HEK293 (cell line): ENCODE measurements at regions not wholly inside any gene's neighbourhood (a gene's known extent, or its start where the extent isn't known, plus 50 kb on each side); places are given as distances from the start of the nearest gene placed in this dataset.

ENCODE experiments used
- CTCF ChIA-PET: fragments of 350-600 bp; formaldehyde crosslinking; extraction: SDS; loops from one replicate; lab custom pipeline; 2021; ENCODE audit warnings: antibody characterized with exemption; lab: Yijun Ruan, JAX
- POLR2A ChIA-PET: fragments of 300-600 bp; formaldehyde crosslinking; extraction: SDS; loops from one replicate; lab custom pipeline; 2020; ENCODE audit warnings: antibody characterized with exemption, inconsistent platforms; lab: Yijun Ruan, JAX
- H3K27ac ChIP-seq: fragments of 200-500 bp; sonication (Bioruptor generic); 2 replicates; pipeline ENCODE4 v1.5.1; 2014; ENCODE audit warnings: low read depth, low read length, control low read depth, inconsistent platforms; ENCODE audit errors: extremely low read depth
- H3K36me3 ChIP-seq, 2 experiments: fragments of 200-500 bp in 1 of 2; sonication (Bioruptor generic) in 1 of 2; 1 replicate in 1 of 2; 2 replicates in 1 of 2; pipeline ENCODE4 v1.5.1; 2014 to 2017; ENCODE audit warnings: inconsistent platforms in 2 of 2, low read length in 2 of 2; ENCODE audit not compliant: control insufficient read depth in 2 of 2, insufficient read depth in 1 of 2
- H3K4me1 ChIP-seq: fragments of 200-500 bp; sonication (Bioruptor generic); 2 replicates; pipeline ENCODE4 v1.5.1; 2014; ENCODE audit warnings: mild to moderate bottlenecking, low read length, inconsistent platforms; ENCODE audit not compliant: control insufficient read depth, insufficient read depth
- H3K4me3 ChIP-seq: 2 replicates; pipeline ENCODE4 v1.5.1; 2011; ENCODE audit warnings: low read depth, mild to moderate bottlenecking, control low read depth, low read length, moderate library complexity
- H3K9me3 ChIP-seq: fragments of 200-500 bp; sonication (Bioruptor generic); 2 replicates; pipeline ENCODE4 v1.5.1; 2014; ENCODE audit warnings: low read depth, low read length, inconsistent platforms; ENCODE audit not compliant: control insufficient read depth, insufficient read depth
- SP7 ChIP-seq: fragments of 450-650 bp; formaldehyde crosslinking; IDR thresholded peaks from 2 replicates; pipeline ENCODE4 v1.5.1; 2016; ENCODE audit warnings: missing biosample characterization, missing genetic modification characterization
- TRIM28 ChIP-seq: IDR thresholded peaks from 2 replicates; pipeline ENCODE4 v1.6.1; 2011; ENCODE audit warnings: low read length, control low read depth, borderline replicate concordance
- WT1 ChIP-seq: fragments of 450-650 bp; formaldehyde crosslinking; IDR thresholded peaks from 2 replicates; pipeline ENCODE4 v1.5.1; 2016; ENCODE audit warnings: missing biosample characterization, missing genetic modification characterization
- ZBTB8A ChIP-seq: fragments of 450-650 bp; formaldehyde crosslinking; IDR thresholded peaks from 2 replicates; pipeline ENCODE4 v1.5.1; 2016; ENCODE audit warnings: missing biosample characterization, missing genetic modification characterization
- ZFP37 ChIP-seq: fragments of 450-650 bp; formaldehyde crosslinking; IDR thresholded peaks from 2 replicates; pipeline ENCODE4 v1.5.1; 2016; ENCODE audit warnings: missing biosample characterization, missing genetic modification characterization
- ZNF146 ChIP-seq: fragments of 450-650 bp; formaldehyde crosslinking; IDR thresholded peaks from 2 replicates; pipeline ENCODE4 v1.5.1; 2016; ENCODE audit warnings: missing biosample characterization, missing genetic modification characterization
- ZNF169 ChIP-seq: fragments of 450-650 bp; formaldehyde crosslinking; IDR thresholded peaks from 2 replicates; pipeline ENCODE4 v1.5.1; 2016; ENCODE audit warnings: missing biosample characterization, missing genetic modification characterization
- ZNF202 ChIP-seq: fragments of 450-650 bp; formaldehyde crosslinking; IDR thresholded peaks from 2 replicates; pipeline ENCODE4 v1.5.1; 2016; ENCODE audit warnings: missing biosample characterization, missing genetic modification characterization, borderline replicate concordance
- ZNF221 ChIP-seq: fragments of 450-650 bp; formaldehyde crosslinking; IDR thresholded peaks from 2 replicates; pipeline ENCODE4 v1.5.1; 2017; ENCODE audit warnings: missing biosample characterization, missing genetic modification characterization, borderline replicate concordance
- ZNF335 ChIP-seq: fragments of 450-650 bp; formaldehyde crosslinking; conservative IDR thresholded peaks from 2 replicates; pipeline ENCODE4 v1.5.1; 2016; ENCODE audit warnings: missing biosample characterization, missing genetic modification characterization
- ZNF529 ChIP-seq: fragments of 450-650 bp; formaldehyde crosslinking; IDR thresholded peaks from 2 replicates; pipeline ENCODE4 v1.5.1; 2017; ENCODE audit warnings: missing genetic modification characterization, missing biosample characterization; ENCODE audit not compliant: insufficient replicate concordance
- ZNF610 ChIP-seq: fragments of 450-650 bp; formaldehyde crosslinking; IDR thresholded peaks from 2 replicates; pipeline ENCODE4 v1.5.1; 2016; ENCODE audit warnings: missing biosample characterization, missing genetic modification characterization, borderline replicate concordance
- ZNF707 ChIP-seq: fragments of 450-650 bp; formaldehyde crosslinking; IDR thresholded peaks from 2 replicates; pipeline ENCODE4 v1.5.1; 2016; ENCODE audit warnings: missing biosample characterization, missing genetic modification characterization
- TF ChIP-seq, protein P1 (sequence below): fragments of 450-650 bp; formaldehyde crosslinking; IDR thresholded peaks from 2 replicates; pipeline ENCODE4 v1.5.1; 2016; ENCODE audit warnings: missing biosample characterization, missing genetic modification characterization
- TF ChIP-seq, protein P2 (sequence below): fragments of 450-650 bp; formaldehyde crosslinking; IDR thresholded peaks from 2 replicates; pipeline ENCODE4 v1.5.1; 2016; ENCODE audit warnings: missing biosample characterization, missing genetic modification characterization, low read depth
- TF ChIP-seq, protein P3 (sequence below): fragments of 450-650 bp; formaldehyde crosslinking; IDR thresholded peaks from 2 replicates; pipeline ENCODE4 v1.5.1; 2016; ENCODE audit warnings: missing biosample characterization, missing genetic modification characterization
- TF ChIP-seq, protein P4 (sequence below): fragments of 450-650 bp; formaldehyde crosslinking; conservative IDR thresholded peaks from 2 replicates; pipeline ENCODE4 v1.5.1; 2016; ENCODE audit warnings: low read depth, missing biosample characterization, missing genetic modification characterization
- TF ChIP-seq, protein P5 (sequence below): fragments of 450-650 bp; formaldehyde crosslinking; IDR thresholded peaks from 2 replicates; pipeline ENCODE4; 2016; ENCODE audit warnings: missing biosample characterization, missing genetic modification characterization
- TF ChIP-seq, protein P6 (sequence below): fragments of 450-650 bp; formaldehyde crosslinking; IDR thresholded peaks from 2 replicates; pipeline ENCODE4 v1.5.0; 2017; ENCODE audit warnings: missing biosample characterization, missing genetic modification characterization, borderline replicate concordance
- TF ChIP-seq, protein P7 (sequence below): fragments of 450-650 bp; formaldehyde crosslinking; optimal IDR thresholded peaks from 2 replicates; pipeline ENCODE3; 2016; ENCODE audit warnings: missing biosample characterization, mild to moderate bottlenecking, missing genetic modification characterization
- TF ChIP-seq, protein P8 (sequence below): fragments of 450-650 bp; formaldehyde crosslinking; IDR thresholded peaks from 2 replicates; pipeline ENCODE4 v1.5.1; 2016; ENCODE audit warnings: missing biosample characterization, missing genetic modification characterization

DNA sequence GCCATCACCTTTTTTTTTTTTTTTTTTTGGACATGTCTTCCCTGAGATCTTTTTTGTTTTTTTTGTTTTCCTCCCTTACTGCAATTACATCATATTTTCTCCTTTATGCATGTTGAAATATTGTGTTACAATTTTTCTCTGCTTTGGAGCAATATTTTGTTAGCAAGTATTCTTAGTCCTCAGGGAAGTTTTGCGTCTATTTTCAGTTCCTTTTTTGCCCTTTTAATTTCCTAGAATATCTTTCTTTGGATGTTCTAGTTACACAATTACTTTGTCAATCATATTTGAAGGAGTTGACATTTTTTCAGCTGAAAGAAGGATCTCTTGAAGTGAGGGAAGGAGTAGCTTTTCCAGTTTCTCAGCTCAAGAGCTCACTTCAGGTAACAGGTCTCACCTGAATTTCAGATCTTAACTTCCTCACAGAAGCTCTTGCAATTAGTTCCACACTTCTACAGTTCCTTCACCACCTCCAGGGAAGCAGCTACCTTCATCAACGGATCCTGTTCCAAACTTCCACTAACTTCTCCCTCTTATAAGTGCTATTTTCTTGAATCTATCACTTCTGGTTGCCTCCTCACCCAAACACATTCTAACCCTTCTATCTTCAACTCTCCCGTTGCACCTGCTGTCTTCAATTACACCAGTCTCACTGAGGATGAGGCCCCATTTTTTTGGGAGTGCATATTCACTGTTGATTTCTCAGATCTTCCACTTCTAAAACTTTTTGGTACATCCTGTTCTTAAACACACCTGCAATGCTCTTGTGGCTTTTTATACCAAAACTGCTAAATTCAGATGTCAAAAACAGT lies 57.8 kb upstream of the CPOX start (continued):
- TF ChIP-seq ZFP37 (tag by site-specific recombination) (no peak), ZNF707 (tag by site-specific recombination) (no peak), ZBTB8A (tag by site-specific recombination) (no peak), SP7 (tag by site-specific recombination) (no peak), ZNF610 (no peak), TRIM28 (no peak)
- TF ChIP-seq, protein P1, sequence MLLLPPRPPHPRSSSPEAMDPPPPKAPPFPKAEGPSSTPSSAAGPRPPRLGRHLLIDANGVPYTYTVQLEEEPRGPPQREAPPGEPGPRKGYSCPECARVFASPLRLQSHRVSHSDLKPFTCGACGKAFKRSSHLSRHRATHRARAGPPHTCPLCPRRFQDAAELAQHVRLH (tag by site-specific recombination) = no peak
- TF ChIP-seq, protein P2, sequence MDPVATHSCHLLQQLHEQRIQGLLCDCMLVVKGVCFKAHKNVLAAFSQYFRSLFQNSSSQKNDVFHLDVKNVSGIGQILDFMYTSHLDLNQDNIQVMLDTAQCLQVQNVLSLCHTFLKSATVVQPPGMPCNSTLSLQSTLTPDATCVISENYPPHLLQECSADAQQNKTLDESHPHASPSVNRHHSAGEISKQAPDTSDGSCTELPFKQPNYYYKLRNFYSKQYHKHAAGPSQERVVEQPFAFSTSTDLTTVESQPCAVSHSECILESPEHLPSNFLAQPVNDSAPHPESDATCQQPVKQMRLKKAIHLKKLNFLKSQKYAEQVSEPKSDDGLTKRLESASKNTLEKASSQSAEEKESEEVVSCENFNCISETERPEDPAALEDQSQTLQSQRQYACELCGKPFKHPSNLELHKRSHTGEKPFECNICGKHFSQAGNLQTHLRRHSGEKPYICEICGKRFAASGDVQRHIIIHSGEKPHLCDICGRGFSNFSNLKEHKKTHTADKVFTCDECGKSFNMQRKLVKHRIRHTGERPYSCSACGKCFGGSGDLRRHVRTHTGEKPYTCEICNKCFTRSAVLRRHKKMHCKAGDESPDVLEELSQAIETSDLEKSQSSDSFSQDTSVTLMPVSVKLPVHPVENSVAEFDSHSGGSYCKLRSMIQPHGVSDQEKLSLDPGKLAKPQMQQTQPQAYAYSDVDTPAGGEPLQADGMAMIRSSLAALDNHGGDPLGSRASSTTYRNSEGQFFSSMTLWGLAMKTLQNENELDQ = no peak
- TF ChIP-seq, all 188 proteins: peak for 0

DNA sequence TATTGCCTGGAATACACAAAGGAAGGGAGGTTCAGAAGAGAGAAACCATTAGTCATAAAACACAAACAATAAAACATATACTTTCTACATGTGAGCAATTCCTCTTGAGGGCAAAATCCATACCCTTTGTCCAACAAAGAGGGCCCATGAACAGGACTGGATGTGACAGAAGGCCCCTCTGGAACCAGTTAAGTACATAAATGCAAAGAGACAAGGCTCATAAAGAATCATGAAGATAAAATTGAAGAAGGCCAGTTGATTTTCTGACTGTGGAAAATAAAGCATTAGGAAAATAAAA lies 58.3 kb upstream of the CPOX start:
- H3K9me3 ChIP-seq = no peaks in the 10 kb centered on the region
- no peaks in the 10 kb centered on the region for H3K4me1 ChIP-seq
- H3K4me3 ChIP-seq = no peak overlapping the region
- TF ChIP-seq, protein P3, sequence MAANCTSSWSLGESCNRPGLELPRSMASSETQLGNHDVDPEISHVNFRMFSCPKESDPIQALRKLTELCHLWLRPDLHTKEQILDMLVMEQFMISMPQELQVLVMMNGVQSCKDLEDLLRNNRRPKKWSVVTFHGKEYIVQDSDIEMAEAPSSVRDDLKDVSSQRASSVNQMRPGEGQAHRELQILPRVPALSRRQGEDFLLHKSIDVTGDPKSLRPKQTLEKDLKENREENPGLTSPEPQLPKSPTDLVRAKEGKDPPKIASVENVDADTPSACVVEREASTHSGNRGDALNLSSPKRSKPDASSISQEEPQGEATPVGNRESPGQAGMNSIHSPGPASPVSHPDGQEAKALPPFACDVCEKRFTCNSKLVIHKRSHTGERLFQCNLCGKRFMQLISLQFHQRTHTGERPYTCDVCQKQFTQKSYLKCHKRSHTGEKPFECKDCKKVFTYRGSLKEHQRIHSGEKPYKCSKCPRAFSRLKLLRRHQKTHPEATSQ (tag by site-specific recombination) = no peak
- TF ChIP-seq, protein P4, sequence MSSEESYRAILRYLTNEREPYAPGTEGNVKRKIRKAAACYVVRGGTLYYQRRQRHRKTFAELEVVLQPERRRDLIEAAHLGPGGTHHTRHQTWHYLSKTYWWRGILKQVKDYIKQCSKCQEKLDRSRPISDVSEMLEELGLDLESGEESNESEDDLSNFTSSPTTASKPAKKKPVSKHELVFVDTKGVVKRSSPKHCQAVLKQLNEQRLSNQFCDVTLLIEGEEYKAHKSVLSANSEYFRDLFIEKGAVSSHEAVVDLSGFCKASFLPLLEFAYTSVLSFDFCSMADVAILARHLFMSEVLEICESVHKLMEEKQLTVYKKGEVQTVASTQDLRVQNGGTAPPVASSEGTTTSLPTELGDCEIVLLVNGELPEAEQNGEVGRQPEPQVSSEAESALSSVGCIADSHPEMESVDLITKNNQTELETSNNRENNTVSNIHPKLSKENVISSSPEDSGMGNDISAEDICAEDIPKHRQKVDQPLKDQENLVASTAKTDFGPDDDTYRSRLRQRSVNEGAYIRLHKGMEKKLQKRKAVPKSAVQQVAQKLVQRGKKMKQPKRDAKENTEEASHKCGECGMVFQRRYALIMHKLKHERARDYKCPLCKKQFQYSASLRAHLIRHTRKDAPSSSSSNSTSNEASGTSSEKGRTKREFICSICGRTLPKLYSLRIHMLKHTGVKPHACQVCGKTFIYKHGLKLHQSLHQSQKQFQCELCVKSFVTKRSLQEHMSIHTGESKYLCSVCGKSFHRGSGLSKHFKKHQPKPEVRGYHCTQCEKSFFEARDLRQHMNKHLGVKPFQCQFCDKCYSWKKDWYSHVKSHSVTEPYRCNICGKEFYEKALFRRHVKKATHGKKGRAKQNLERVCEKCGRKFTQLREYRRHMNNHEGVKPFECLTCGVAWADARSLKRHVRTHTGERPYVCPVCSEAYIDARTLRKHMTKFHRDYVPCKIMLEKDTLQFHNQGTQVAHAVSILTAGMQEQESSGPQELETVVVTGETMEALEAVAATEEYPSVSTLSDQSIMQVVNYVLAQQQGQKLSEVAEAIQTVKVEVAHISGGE (tag by site-specific recombination) = no peak
- TF ChIP-seq ZNF169 (no peak), ZNF202 (tag by site-specific recombination) (no peak), ZNF529 (tag by site-specific recombination) (no peak), ZNF146 (tag by site-specific recombination) (no peak), WT1 (tag by site-specific recombination) (no peak), ZNF221 (tag by site-specific recombination) (no peak), ZNF335 (tag by site-specific recombination) (no peak)
- TF ChIP-seq, protein P5, sequence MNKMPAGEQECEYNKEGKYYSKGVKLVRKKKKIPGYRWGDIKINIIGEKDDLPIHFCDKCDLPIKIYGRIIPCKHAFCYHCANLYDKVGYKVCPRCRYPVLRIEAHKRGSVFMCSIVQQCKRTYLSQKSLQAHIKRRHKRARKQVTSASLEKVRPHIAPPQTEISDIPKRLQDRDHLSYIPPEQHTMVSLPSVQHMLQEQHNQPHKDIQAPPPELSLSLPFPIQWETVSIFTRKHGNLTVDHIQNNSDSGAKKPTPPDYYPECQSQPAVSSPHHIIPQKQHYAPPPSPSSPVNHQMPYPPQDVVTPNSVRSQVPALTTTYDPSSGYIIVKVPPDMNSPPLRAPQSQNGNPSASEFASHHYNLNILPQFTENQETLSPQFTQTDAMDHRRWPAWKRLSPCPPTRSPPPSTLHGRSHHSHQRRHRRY (tag by site-specific recombination) = no peak
- TF ChIP-seq, protein P6, sequence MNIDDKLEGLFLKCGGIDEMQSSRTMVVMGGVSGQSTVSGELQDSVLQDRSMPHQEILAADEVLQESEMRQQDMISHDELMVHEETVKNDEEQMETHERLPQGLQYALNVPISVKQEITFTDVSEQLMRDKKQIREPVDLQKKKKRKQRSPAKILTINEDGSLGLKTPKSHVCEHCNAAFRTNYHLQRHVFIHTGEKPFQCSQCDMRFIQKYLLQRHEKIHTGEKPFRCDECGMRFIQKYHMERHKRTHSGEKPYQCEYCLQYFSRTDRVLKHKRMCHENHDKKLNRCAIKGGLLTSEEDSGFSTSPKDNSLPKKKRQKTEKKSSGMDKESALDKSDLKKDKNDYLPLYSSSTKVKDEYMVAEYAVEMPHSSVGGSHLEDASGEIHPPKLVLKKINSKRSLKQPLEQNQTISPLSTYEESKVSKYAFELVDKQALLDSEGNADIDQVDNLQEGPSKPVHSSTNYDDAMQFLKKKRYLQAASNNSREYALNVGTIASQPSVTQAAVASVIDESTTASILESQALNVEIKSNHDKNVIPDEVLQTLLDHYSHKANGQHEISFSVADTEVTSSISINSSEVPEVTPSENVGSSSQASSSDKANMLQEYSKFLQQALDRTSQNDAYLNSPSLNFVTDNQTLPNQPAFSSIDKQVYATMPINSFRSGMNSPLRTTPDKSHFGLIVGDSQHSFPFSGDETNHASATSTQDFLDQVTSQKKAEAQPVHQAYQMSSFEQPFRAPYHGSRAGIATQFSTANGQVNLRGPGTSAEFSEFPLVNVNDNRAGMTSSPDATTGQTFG (tag by site-specific recombination) = no peak
- TF ChIP-seq, protein P7, sequence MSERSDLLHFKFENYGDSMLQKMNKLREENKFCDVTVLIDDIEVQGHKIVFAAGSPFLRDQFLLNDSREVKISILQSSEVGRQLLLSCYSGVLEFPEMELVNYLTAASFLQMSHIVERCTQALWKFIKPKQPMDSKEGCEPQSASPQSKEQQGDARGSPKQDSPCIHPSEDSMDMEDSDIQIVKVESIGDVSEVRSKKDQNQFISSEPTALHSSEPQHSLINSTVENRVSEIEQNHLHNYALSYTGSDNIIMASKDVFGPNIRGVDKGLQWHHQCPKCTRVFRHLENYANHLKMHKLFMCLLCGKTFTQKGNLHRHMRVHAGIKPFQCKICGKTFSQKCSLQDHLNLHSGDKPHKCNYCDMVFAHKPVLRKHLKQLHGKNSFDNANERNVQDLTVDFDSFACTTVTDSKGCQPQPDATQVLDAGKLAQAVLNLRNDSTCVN = no peak
- TF ChIP-seq, protein P1 (tag by site-specific recombination) = no peak
- TF ChIP-seq, protein P8, sequence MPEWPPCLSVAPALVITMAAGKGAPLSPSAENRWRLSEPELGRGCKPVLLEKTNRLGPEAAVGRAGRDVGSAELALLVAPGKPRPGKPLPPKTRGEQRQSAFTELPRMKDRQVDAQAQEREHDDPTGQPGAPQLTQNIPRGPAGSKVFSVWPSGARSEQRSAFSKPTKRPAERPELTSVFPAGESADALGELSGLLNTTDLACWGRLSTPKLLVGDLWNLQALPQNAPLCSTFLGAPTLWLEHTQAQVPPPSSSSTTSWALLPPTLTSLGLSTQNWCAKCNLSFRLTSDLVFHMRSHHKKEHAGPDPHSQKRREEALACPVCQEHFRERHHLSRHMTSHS (tag by site-specific recombination) = no peak
- POLR2A ChIA-PET = no interaction called here
- H3K36me3 ChIP-seq = no peaks in the 10 kb centered on the region
- CTCF ChIA-PET = no interaction called here
- no peak overlapping the region for H3K27ac ChIP-seq
